ENCODE measurements at regions not wholly inside any gene's neighbourhood (a gene's known extent, or its start where the extent isn't known, plus 50 kb on each side); places are given as distances from the start of the nearest gene placed in this dataset.

- H3K27ac ChIP-seq (ENCODE audit: low read depth, low read length), result no peak overlapping the region
Observed at GRCh38 chr4:184960505-184960971, 57.8 kb upstream of the HELT start.

More at GRCh38 chr4:184960505-184960971, 57.8 kb upstream of the HELT start:
- Histone ChIP-seq H3K18ac (ENCODE audit: extremely low read depth, low read length) (no peak overlapping the region; the same call in 1 of the 2 replicates), H2BK12ac (ENCODE audit: low read depth, low read length) (no peak overlapping the region), H3K4ac (replicated peaks; ENCODE audit: insufficient read length, low read depth, low read length) (no peak overlapping the region), H2BK5ac (ENCODE audit: low read depth, low read length) (no peak overlapping the region), H3K56ac (replicated peaks; ENCODE audit: insufficient read length, low read depth, low read length) (no peak overlapping the region), H3K14ac (ENCODE audit: insufficient read length) (no peak overlapping the region), H3K4me1 (replicated peaks in 1 of 4; ENCODE audit: control insufficient read depth in 3 of 4, insufficient read depth in 4 of 4, low read length in 3 of 4) (no peaks in the 10 kb centered on the region; a peak in 1 of 7 replicates), H2BK15ac (ENCODE audit: low read length) (no peak overlapping the region), H3K27me3 (replicated peaks in 1 of 4; ENCODE audit: control insufficient read depth in 3 of 4, extremely low read depth in 1 of 4, insufficient read depth in 3 of 4, low read length in 3 of 4) (no peaks in the 10 kb centered on the region), H2BK20ac (ENCODE audit: low read length) (no peak overlapping the region), H3K4me3 (ENCODE audit: extremely low read depth in 1 of 4, insufficient read depth in 2 of 4, low read depth in 3 of 4, low read length in 4 of 4) (no peak overlapping the region), H3K4me2 (ENCODE audit: insufficient read depth in 1 of 2, low read depth in 2 of 2, low read length in 2 of 2) (no peak overlapping the region), H3K79me1 (ENCODE audit: low read depth, low read length) (no peaks in the 10 kb centered on the region), H4K8ac (ENCODE audit: extremely low read depth, insufficient read depth, low read length) (no peak overlapping the region), H3K9me3 (ENCODE audit: insufficient read depth in 2 of 2, low read depth in 1 of 2, low read length in 1 of 2) (peaks cover 0 to 4% of the 10 kb centered on the region in 2 experiments; a peak in 1 of 4 replicates), H3K36me3 (ENCODE audit: control insufficient read depth in 2 of 4, insufficient read depth in 4 of 4, low read length in 3 of 4) (no peaks in the 10 kb centered on the region), H2BK120ac (replicated peaks; ENCODE audit: low read depth, low read length) (no peak overlapping the region), H3K79me2 (ENCODE audit: control insufficient read depth in 1 of 2, insufficient read depth in 2 of 2, low read length in 2 of 2) (no peaks in the 10 kb centered on the region), H3K23ac (ENCODE audit: insufficient read length) (no peak overlapping the region), H3K9ac (replicated peaks in 1 of 4; ENCODE audit: extremely low read depth in 1 of 4, low read depth in 3 of 4, low read length in 3 of 4) (no peak overlapping the region), H4K20me1 (replicated peaks in 1 of 2; ENCODE audit: control insufficient read depth in 1 of 2, insufficient read depth in 2 of 2, low read length in 2 of 2) (no peaks in the 10 kb centered on the region), H2AFZ (ENCODE audit: low read length) (no peak overlapping the region), H3K23me2 (ENCODE audit: low read depth, low read length) (no peaks in the 10 kb centered on the region), H4K91ac (replicated peaks; ENCODE audit: insufficient read length, low read length) (no peak overlapping the region), H2AK5ac (ENCODE audit: low read depth, low read length) (no peak overlapping the region), H4K5ac (ENCODE audit: insufficient read length, low read depth, low read length) (no peak overlapping the region)
- no peak for TF ChIP-seq SP1 (IDR thresholded peaks at IDR 0.05; ENCODE audit: low read depth, low read length)
- no peak for TF ChIP-seq HDAC6 (IDR thresholded peaks at IDR 0.05; ENCODE audit: low read depth, low read length)
- no peak for TF ChIP-seq BRCA1 (IDR thresholded peaks at IDR 0.05; ENCODE audit: low read depth, low read length)
- TF ChIP-seq MAX (IDR thresholded peaks at IDR 0.05), result no peak
- no peak for TF ChIP-seq FOSL1 (IDR thresholded peaks at IDR 0.05; ENCODE audit: insufficient read depth, low read depth, low read length)
- peak in 1 of 3 experiments; percentile 3; a peak in 1 of 4 replicates for TF ChIP-seq CTCF (IDR thresholded peaks at IDR 0.05; ENCODE audit: control extremely low read depth in 1 of 3, insufficient read depth in 1 of 3, low read depth in 1 of 3, low read length in 3 of 3)
- no peak for TF ChIP-seq CBX8 (IDR thresholded peaks at IDR 0.05; ENCODE audit: borderline replicate concordance, low read depth, low read length)
- no peak for DNase-seq (ENCODE audit: low read depth in 1 of 2, low spot score in 2 of 2)
- no peak for FAIRE-seq
- ChIA-PET POLR2A (ENCODE audit: partially characterized antibody) (no interaction called here), CTCF (ENCODE audit: partially characterized antibody) (interaction anchor here (1.1 to 2.1 kb wide), 4 partner anchors 11 to 47 kb away, joined by 3 to 6 read pairs (median 4); no protein-coding TSS in a partner anchor)
- WGBS, 2 experiments (ENCODE audit: extremely low coverage in 1 of 2, insufficient coverage in 1 of 2, insufficient read length in 1 of 2, insufficient replicate concordance in 2 of 2, low coverage in 1 of 2, low lambda C conversion rate in 2 of 2, missing lambda C conversion rate in 1 of 2), result 94% methylated on average over 11 of the region's 11 CpGs; no CpG with 5 or more reads in 1 of the 2 experiments

Measured in H1 (cell line).